HL-60 (cell line): ENCODE measurements at regions not wholly inside any gene's neighbourhood (a gene's known extent, or its start where the extent isn't known, plus 50 kb on each side); places are given as distances from the start of the nearest gene placed in this dataset.
A peak's percentile ranks its signal among the peaks of the same experiment; 100 is the strongest.

Experiments used
- CTCF ChIP-seq: IDR thresholded peaks from one replicate; pipeline ENCODE4 v1.5.1; 2011; ENCODE audit warnings: low read length, control low read depth, inconsistent platforms; ENCODE audit not compliant: insufficient read depth
- GABPA ChIP-seq: IDR thresholded peaks from 2 replicates; pipeline ENCODE4 v1.6.1; 2012; ENCODE audit warnings: low read depth
- POLR2AphosphoS5 ChIP-seq: IDR thresholded peaks from 2 replicates; pipeline ENCODE4 v1.6.1; 2012; ENCODE audit warnings: low read depth
- REST ChIP-seq: IDR thresholded peaks from 2 replicates; pipeline ENCODE4 v1.6.1; 2012; ENCODE audit warnings: low read depth; ENCODE audit not compliant: insufficient replicate concordance
- SPI1 ChIP-seq: IDR thresholded peaks from 2 replicates; pipeline ENCODE4 v1.6.1; 2012; ENCODE audit warnings: low read depth, mild to moderate bottlenecking, borderline replicate concordance

GRCh38 chr3:71955240-71956068 lies 170.5 kb upstream of the PROK2 start:
- TF ChIP-seq CTCF: peak; percentile 14
- TF ChIP-seq REST: no peak
- TF ChIP-seq GABPA: no peak
- TF ChIP-seq POLR2AphosphoS5: no peak
- TF ChIP-seq SPI1: no peak
